AG09309 (cell line): ENCODE measurements at regions not wholly inside any gene's neighbourhood (a gene's known extent, or its start where the extent isn't known, plus 50 kb on each side); places are given as distances from the start of the nearest gene placed in this dataset.

ENCODE experiments used
- DNase-seq: peaks from one replicate; pipeline ENCODE4 v3.0.0-alpha.2; 2010; ENCODE audit warnings: low read depth
- H3K4me3 ChIP-seq: 2 replicates; pipeline ENCODE4 v1.5.1; 2011; ENCODE audit warnings: mild to moderate bottlenecking, low read depth, low read length, moderate library complexity; ENCODE audit not compliant: control insufficient read depth
- CTCF ChIP-seq: IDR thresholded peaks from 2 replicates; pipeline ENCODE4 v1.5.1; 2011; ENCODE audit warnings: mild to moderate bottlenecking, low read depth, low read length, inconsistent platforms; ENCODE audit not compliant: insufficient read depth, control insufficient read depth; ENCODE audit errors: missing control alignments

DNA sequence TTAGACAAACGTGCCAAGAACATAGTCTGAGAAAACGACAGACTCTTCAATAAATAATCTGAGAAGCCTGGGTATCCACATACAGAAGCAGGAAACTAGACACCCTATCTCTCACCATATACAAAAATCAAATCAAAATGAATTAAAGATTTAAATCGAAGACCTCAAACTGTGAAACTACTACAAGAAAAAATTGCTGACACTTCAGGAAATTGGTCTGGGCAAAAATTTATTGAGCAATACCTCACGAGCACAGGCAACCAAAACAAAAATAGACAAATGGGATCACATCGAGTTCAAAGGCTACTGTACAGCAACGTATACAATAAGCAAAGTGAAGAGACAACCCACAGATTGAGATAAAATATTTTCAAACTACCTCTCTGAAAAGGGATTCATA, 292.8 kb upstream of the RGS18 start:
- no peak for DNase-seq
- TF ChIP-seq CTCF, result no peak
- no peak overlapping the region for H3K4me3 ChIP-seq

DNA sequence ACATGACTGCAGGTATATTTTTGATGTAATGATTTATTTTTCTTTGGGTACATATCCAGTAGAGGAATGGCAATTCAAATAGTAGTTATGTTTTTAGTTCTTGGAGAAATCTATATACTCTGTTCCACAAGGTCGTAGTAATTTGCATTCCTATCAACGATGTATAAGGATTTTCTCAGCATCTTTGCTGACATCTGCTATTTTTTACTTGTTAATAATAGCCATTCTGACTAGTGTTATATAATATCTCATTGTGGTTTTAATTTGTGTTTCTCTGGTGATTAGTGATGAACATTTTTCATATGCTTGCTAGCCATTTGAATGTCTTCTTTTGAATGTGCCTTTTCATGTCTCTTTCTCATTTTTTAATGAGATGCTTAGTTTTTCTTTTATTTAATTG, 292.1 kb upstream of the RGS18 start:
- TF ChIP-seq CTCF, result no peak
- H3K4me3 ChIP-seq, result no peak overlapping the region
- no peak for DNase-seq

DNA sequence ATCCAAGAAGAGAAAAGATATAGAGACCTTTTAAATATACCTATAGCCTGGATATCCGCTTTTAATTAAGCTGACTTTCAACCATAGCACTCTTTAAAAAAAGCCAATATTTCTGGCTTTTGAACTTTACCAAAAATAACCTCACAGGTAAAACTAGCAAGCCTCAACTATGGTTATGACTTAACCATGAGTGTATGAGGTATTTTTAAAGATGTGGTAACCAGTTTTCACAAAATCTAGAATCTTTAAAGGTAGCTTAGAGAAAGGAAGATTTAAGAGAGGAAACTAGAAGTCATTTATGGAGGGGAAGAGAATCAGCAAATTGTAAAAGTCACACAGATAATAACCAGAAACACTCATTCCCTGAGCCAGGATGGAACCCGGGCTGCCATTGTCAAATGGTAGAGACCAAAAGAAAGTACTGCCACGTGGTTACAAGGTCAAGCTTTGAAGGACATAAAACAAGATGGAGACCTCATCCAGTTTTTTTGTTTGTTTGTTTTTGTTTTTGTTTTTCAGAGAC, 288.4 kb upstream of the RGS18 start:
- H3K4me3 ChIP-seq, result no peak overlapping the region
- no peak for TF ChIP-seq CTCF
- no peak for DNase-seq

DNA sequence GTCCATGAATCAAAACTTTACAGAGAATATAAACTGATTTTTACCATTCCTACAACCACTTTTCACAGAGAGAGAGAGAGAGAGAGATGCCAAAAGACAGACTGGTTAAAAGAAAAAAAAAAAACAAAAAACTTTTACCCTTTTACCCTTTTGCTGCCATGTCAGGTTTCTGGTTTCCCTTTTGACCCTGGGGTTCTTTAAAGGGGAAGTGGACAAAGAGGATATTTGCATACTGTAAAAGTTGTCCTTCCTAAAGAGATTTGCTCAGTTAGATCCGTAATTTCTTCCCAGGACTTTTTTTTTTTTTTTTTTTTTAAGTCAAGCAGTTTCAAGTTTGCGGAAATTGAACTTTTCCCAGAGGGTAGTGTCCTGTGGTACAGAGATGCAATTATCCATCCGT, 287.8 kb upstream of the RGS18 start:
- H3K4me3 ChIP-seq, result no peak overlapping the region

DNA sequence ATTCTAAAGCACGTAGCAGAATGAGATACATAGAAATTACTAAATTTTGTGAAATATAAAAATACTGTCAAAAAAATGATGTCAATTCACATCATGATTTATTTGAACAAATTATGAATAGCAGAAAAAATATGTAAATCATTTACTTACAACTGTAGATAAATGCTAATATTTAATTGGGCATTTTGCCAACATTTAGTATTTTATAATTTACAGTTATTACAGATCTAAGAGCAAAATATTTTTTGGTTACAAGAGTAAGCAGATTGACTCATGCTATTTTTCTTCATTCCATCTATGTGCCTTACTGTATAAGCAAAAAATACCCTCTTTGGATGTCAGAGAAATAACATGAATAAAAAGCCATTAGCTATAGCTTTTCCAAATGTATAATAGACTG, 282.3 kb upstream of the RGS18 start:
- TF ChIP-seq CTCF, result no peak
- H3K4me3 ChIP-seq, result no peak overlapping the region
- DNase-seq, result no peak

More for the DNA sequence above, 287.8 kb upstream of the RGS18 start:
- no peak for TF ChIP-seq CTCF
- DNase-seq, result no peak

GRCh38 chr1:191876631-191877030, 281.6 kb upstream of the RGS18 start:
- TF ChIP-seq CTCF, result no peak

GRCh38 chr1:191882870-191883269, 275.4 kb upstream of the RGS18 start:
- no peak for TF ChIP-seq CTCF
- no peak overlapping the region for H3K4me3 ChIP-seq
- no peak for DNase-seq

More at GRCh38 chr1:191876631-191877030, 281.6 kb upstream of the RGS18 start:
- H3K4me3 ChIP-seq, result no peak overlapping the region
- no peak for DNase-seq
